ENCODE measurements at regions not wholly inside any gene's neighbourhood (a gene's known extent, or its start where the extent isn't known, plus 50 kb on each side); places are given as distances from the start of the nearest gene placed in this dataset.

- ATAC-seq (replicated peaks in 1 of 4) (peak in 1 of 4 experiments; percentile 29), DNase-seq (peak in 4 of 35 experiments; percentile 0 to 4 (median 0))
- Mint-ChIP-seq H3K9me3 (no peaks in the 10 kb centered on the region), H3K4me3 (no peak overlapping the region), H3K4me1 (peaks cover 0 to 4% (median 2%) of the 10 kb centered on the region in 3 donors), H3K36me3 (no peaks in the 10 kb centered on the region), H3K27me3 (peaks cover 26 to 28% of the 10 kb centered on the region in 2 donors), H3K27ac (no peak overlapping the region)
- H3K27ac ChIP-seq (ENCODE audit: low read length), result no peak overlapping the region
- ChIA-PET CTCF (no interaction called here), POLR2A (no interaction called here)
- H3K4me1 ChIP-seq (ENCODE audit: control insufficient read depth in 1 of 2, extremely low read depth in 1 of 2, insufficient read depth in 2 of 2, low read length in 2 of 2), result no peaks in the 10 kb centered on the region
- H3K4me3 ChIP-seq (ENCODE audit: control insufficient read depth in 1 of 2, extremely low read depth in 1 of 2, low read length in 1 of 2), result no peak overlapping the region
- peaks cover 0 to 6% of the 10 kb centered on the region in 2 experiments for H3K27me3 ChIP-seq (replicated peaks in 1 of 2; ENCODE audit: control insufficient read depth in 2 of 2, extremely low read depth in 1 of 2, insufficient read depth in 2 of 2, low read length in 1 of 2)
- H3K36me3 ChIP-seq (ENCODE audit: control insufficient read depth in 2 of 2, extremely low read depth in 1 of 2, insufficient read depth in 1 of 2, low read length in 1 of 2), result no peaks in the 10 kb centered on the region
- WGBS (ENCODE audit: insufficient coverage), result 0% methylated on average over 1 of the region's 1 CpG
- H3K9me3 ChIP-seq, result no peaks in the 10 kb centered on the region
Observed at GRCh38 chr10:10855151-10855581, 162.5 kb upstream of the CELF2 start.

DNA sequence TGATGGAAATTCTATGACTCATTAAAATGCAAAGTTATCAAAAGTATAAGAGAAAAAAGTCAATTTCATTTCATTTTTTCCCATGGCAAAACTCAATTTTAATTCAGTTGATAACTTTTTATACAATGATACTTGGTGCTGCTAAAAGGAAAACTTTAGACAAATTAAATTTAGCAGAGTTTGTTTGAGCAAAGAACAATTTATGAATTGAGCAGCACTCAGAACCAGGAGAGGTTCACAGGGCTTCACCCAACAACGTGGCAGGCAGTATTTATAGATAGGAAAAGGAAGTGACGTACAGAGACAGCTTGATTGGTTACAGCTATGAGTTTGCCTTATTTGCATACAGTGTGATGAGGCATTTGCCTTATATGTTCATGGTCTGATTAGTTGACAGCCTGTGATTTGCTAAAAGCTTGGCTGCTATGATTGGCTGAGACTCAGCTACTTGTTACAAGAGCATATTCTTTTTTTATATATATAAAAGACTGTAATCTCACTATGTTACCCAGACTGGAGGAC, 157.2 kb upstream of the CELF2 start:
- Mint-ChIP-seq H3K4me1 (no peaks in the 10 kb centered on the region), H3K27me3 (peaks cover 2 to 9% of the 10 kb centered on the region in 2 donors), H3K9me3 (no peaks in the 10 kb centered on the region), H3K27ac (no peak overlapping the region), H3K4me3 (no peak overlapping the region), H3K36me3 (no peaks in the 10 kb centered on the region)
- 40% methylated on average over 1 of the region's 2 CpGs for WGBS (ENCODE audit: insufficient coverage)
- no peaks in the 10 kb centered on the region for H3K36me3 ChIP-seq (ENCODE audit: control insufficient read depth in 2 of 2, extremely low read depth in 1 of 2, insufficient read depth in 1 of 2, low read length in 1 of 2)
- H3K9me3 ChIP-seq, result peaks cover 4% of the 10 kb centered on the region
- ChIA-PET POLR2A (interaction anchor here in 1 of 2 donors (0.7 kb wide), 1 partner anchor 471 kb away, joined by 4 read pairs; no protein-coding TSS in a partner anchor), CTCF (no interaction called here)
- no peak overlapping the region for H3K27ac ChIP-seq (ENCODE audit: low read length)
- no peak overlapping the region for H3K4me3 ChIP-seq (ENCODE audit: control insufficient read depth in 1 of 2, extremely low read depth in 1 of 2, low read length in 1 of 2)
- no peak for DNase-seq
- no peaks in the 10 kb centered on the region for H3K4me1 ChIP-seq (ENCODE audit: control insufficient read depth in 1 of 2, extremely low read depth in 1 of 2, insufficient read depth in 2 of 2, low read length in 2 of 2)
- no peak for ATAC-seq (replicated peaks in 1 of 4)
- H3K27me3 ChIP-seq (replicated peaks in 1 of 2; ENCODE audit: control insufficient read depth in 2 of 2, extremely low read depth in 1 of 2, insufficient read depth in 2 of 2, low read length in 1 of 2), result no peaks in the 10 kb centered on the region

- ATAC-seq (replicated peaks in 1 of 4) (no peak), DNase-seq (no peak)
- H3K27me3 Mint-ChIP-seq, result peaks cover 3 to 11% of the 10 kb centered on the region in 2 donors
- WGBS (ENCODE audit: insufficient coverage), result no CpG with 5 or more reads among the region's 3 CpGs
- ChIA-PET POLR2A (no interaction called here), CTCF (interaction anchor here in 1 of 2 donors (0.6 kb wide), 1 partner anchor 819 kb away, joined by 7 read pairs; no protein-coding TSS in a partner anchor)
- Histone ChIP-seq H3K4me1 (ENCODE audit: control insufficient read depth in 1 of 2, extremely low read depth in 1 of 2, insufficient read depth in 2 of 2, low read length in 2 of 2) (no peaks in the 10 kb centered on the region), H3K27me3 (replicated peaks in 1 of 2; ENCODE audit: control insufficient read depth in 2 of 2, extremely low read depth in 1 of 2, insufficient read depth in 2 of 2, low read length in 1 of 2) (no peaks in the 10 kb centered on the region), H3K36me3 (ENCODE audit: control insufficient read depth in 2 of 2, extremely low read depth in 1 of 2, insufficient read depth in 1 of 2, low read length in 1 of 2) (no peaks in the 10 kb centered on the region), H3K4me3 (ENCODE audit: control insufficient read depth in 1 of 2, extremely low read depth in 1 of 2, low read length in 1 of 2) (no peak overlapping the region), H3K9me3 (peaks cover 4% of the 10 kb centered on the region), H3K27ac (ENCODE audit: low read length) (no peak overlapping the region)
- no peaks in the 10 kb centered on the region for H3K36me3 Mint-ChIP-seq
- H3K4me3 Mint-ChIP-seq, result no peak overlapping the region
- H3K4me1 Mint-ChIP-seq, result no peaks in the 10 kb centered on the region
- H3K9me3 Mint-ChIP-seq, result no peaks in the 10 kb centered on the region
- no peak overlapping the region for H3K27ac Mint-ChIP-seq
Observed at GRCh38 chr10:10865303-10865702, 152.4 kb upstream of the CELF2 start.

GRCh38 chr10:10865913-10866312, 151.8 kb upstream of the CELF2 start:
- DNase-seq (no peak), ATAC-seq (replicated peaks in 1 of 4) (no peak)
- no peaks in the 10 kb centered on the region for H3K4me1 ChIP-seq (ENCODE audit: control insufficient read depth in 1 of 2, extremely low read depth in 1 of 2, insufficient read depth in 2 of 2, low read length in 2 of 2)
- Mint-ChIP-seq H3K4me1 (no peaks in the 10 kb centered on the region), H3K36me3 (no peaks in the 10 kb centered on the region), H3K4me3 (no peak overlapping the region), H3K9me3 (no peaks in the 10 kb centered on the region), H3K27me3 (peaks cover 4 to 14% of the 10 kb centered on the region in 2 donors), H3K27ac (no peak overlapping the region)
- ChIA-PET CTCF (no interaction called here), POLR2A (no interaction called here)
- no peak overlapping the region for H3K27ac ChIP-seq (ENCODE audit: low read length)
- no peaks in the 10 kb centered on the region for H3K36me3 ChIP-seq (ENCODE audit: control insufficient read depth in 2 of 2, extremely low read depth in 1 of 2, insufficient read depth in 1 of 2, low read length in 1 of 2)
- 91% methylated on average over 4 of the region's 6 CpGs for WGBS (ENCODE audit: insufficient coverage)
- H3K27me3 ChIP-seq (replicated peaks in 1 of 2; ENCODE audit: control insufficient read depth in 2 of 2, extremely low read depth in 1 of 2, insufficient read depth in 2 of 2, low read length in 1 of 2), result peaks cover 0 to 3% of the 10 kb centered on the region in 2 experiments
- no peak overlapping the region for H3K4me3 ChIP-seq (ENCODE audit: control insufficient read depth in 1 of 2, extremely low read depth in 1 of 2, low read length in 1 of 2)
- H3K9me3 ChIP-seq, result peaks cover 4% of the 10 kb centered on the region

- Histone ChIP-seq H3K27ac (ENCODE audit: low read length) (no peak overlapping the region), H3K4me1 (ENCODE audit: control insufficient read depth in 1 of 2, extremely low read depth in 1 of 2, insufficient read depth in 2 of 2, low read length in 2 of 2) (no peaks in the 10 kb centered on the region), H3K9me3 (no peaks in the 10 kb centered on the region), H3K36me3 (ENCODE audit: control insufficient read depth in 2 of 2, extremely low read depth in 1 of 2, insufficient read depth in 1 of 2, low read length in 1 of 2) (no peaks in the 10 kb centered on the region), H3K4me3 (ENCODE audit: control insufficient read depth in 1 of 2, extremely low read depth in 1 of 2, low read length in 1 of 2) (no peak overlapping the region), H3K27me3 (replicated peaks in 1 of 2; ENCODE audit: control insufficient read depth in 2 of 2, extremely low read depth in 1 of 2, insufficient read depth in 2 of 2, low read length in 1 of 2) (peaks cover 0 to 11% of the 10 kb centered on the region in 2 experiments)
- no peaks in the 10 kb centered on the region for H3K9me3 Mint-ChIP-seq
- no peak overlapping the region for H3K27ac Mint-ChIP-seq
- H3K27me3 Mint-ChIP-seq, result peaks cover 18 to 26% of the 10 kb centered on the region in 2 donors
- H3K4me1 Mint-ChIP-seq, result no peaks in the 10 kb centered on the region
- DNase-seq, result no peak
- ChIA-PET CTCF (no interaction called here), POLR2A (no interaction called here)
- H3K4me3 Mint-ChIP-seq, result no peak overlapping the region
- no CpG with 5 or more reads among the region's 4 CpGs for WGBS (ENCODE audit: insufficient coverage)
- no peaks in the 10 kb centered on the region for H3K36me3 Mint-ChIP-seq
- no peak for ATAC-seq (replicated peaks in 1 of 4)
Observed at GRCh38 chr10:10869592-10869991, 148.1 kb upstream of the CELF2 start.

GRCh38 chr10:10870523-10871241, 147.0 kb upstream of the CELF2 start:
- 86% methylated on average over 15 of the region's 16 CpGs for WGBS (ENCODE audit: insufficient coverage)
- Mint-ChIP-seq H3K4me1 (no peaks in the 10 kb centered on the region), H3K27ac (no peak overlapping the region), H3K36me3 (no peaks in the 10 kb centered on the region), H3K4me3 (no peak overlapping the region), H3K27me3 (peaks cover 21 to 30% of the 10 kb centered on the region in 2 donors), H3K9me3 (no peaks in the 10 kb centered on the region)
- no peaks in the 10 kb centered on the region for H3K36me3 ChIP-seq (ENCODE audit: control insufficient read depth in 2 of 2, extremely low read depth in 1 of 2, insufficient read depth in 1 of 2, low read length in 1 of 2)
- POLR2A ChIA-PET, result no interaction called here
- ATAC-seq (replicated peaks in 1 of 4) (no peak), DNase-seq (no peak)
- H3K9me3 ChIP-seq, result no peaks in the 10 kb centered on the region
- peaks cover 0 to 11% of the 10 kb centered on the region in 2 experiments for H3K27me3 ChIP-seq (replicated peaks in 1 of 2; ENCODE audit: control insufficient read depth in 2 of 2, extremely low read depth in 1 of 2, insufficient read depth in 2 of 2, low read length in 1 of 2)
- CTCF ChIA-PET, result no interaction called here
- H3K27ac ChIP-seq (ENCODE audit: low read length), result no peak overlapping the region
- H3K4me3 ChIP-seq (ENCODE audit: control insufficient read depth in 1 of 2, extremely low read depth in 1 of 2, low read length in 1 of 2), result no peak overlapping the region
- H3K4me1 ChIP-seq (ENCODE audit: control insufficient read depth in 1 of 2, extremely low read depth in 1 of 2, insufficient read depth in 2 of 2, low read length in 2 of 2), result no peaks in the 10 kb centered on the region
